PFSK-1 (cell line): ENCODE measurements at regions not wholly inside any gene's neighbourhood (a gene's known extent, or its start where the extent isn't known, plus 50 kb on each side); places are given as distances from the start of the nearest gene placed in this dataset.

Source experiments
- FOXP2 ChIP-seq: optimal IDR thresholded peaks from 2 replicates; pipeline ENCODE3; 2011; ENCODE audit warnings: borderline replicate concordance, control low read depth, inconsistent platforms; ENCODE audit not compliant: insufficient read depth; ENCODE audit errors: extremely low read length, extremely low read depth
- POLR2AphosphoS5 ChIP-seq: IDR thresholded peaks from 2 replicates; pipeline ENCODE4 v1.6.1; 2012; ENCODE audit warnings: low read depth, mild to moderate bottlenecking, control low read depth, low read length, moderate library complexity
- SIN3A ChIP-seq: IDR thresholded peaks from 2 replicates; pipeline ENCODE4 v1.6.1; 2012; ENCODE audit warnings: mild to moderate bottlenecking, low read length, moderate library complexity, borderline replicate concordance; ENCODE audit not compliant: insufficient read depth
- TAF1 ChIP-seq: IDR thresholded peaks from 2 replicates; pipeline ENCODE4 v1.6.1; 2012; ENCODE audit warnings: low read length, control low read depth, borderline replicate concordance; ENCODE audit not compliant: insufficient read depth
- TF ChIP-seq, protein P1 (sequence below), 2 experiments: IDR thresholded peaks; 2 replicates each; pipeline versions ENCODE4 v1.6.1 to v1.8.0; 2011 to 2012; ENCODE audit warnings: low read depth in 2 of 2, low read length in 2 of 2, control low read depth in 1 of 2, inconsistent platforms in 1 of 2, mild to moderate bottlenecking in 1 of 2, moderate library complexity in 1 of 2; ENCODE audit not compliant: insufficient read depth in 1 of 2

DNA sequence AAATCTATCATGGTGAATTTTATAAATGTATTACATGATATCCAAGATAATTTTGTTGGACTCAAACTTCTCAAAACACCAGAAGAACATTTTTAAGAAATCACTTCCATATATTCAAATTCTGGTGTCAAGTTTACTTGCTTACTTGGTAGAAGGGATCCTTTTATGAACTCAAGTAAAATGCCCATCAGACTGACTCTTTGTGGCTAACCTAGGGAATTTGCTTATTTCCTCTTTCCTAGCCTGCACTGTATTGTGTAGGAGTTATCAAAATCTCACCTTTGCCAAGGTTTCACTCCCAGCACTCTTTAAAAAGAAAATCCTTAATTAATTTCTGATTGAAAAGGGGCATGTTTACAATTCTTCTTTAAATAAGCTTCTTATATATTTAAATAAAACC lies 196.5 kb downstream of the DUSP6 start:
- TF ChIP-seq TAF1: no peak
- no peak for TF ChIP-seq POLR2AphosphoS5
- TF ChIP-seq, protein P1, sequence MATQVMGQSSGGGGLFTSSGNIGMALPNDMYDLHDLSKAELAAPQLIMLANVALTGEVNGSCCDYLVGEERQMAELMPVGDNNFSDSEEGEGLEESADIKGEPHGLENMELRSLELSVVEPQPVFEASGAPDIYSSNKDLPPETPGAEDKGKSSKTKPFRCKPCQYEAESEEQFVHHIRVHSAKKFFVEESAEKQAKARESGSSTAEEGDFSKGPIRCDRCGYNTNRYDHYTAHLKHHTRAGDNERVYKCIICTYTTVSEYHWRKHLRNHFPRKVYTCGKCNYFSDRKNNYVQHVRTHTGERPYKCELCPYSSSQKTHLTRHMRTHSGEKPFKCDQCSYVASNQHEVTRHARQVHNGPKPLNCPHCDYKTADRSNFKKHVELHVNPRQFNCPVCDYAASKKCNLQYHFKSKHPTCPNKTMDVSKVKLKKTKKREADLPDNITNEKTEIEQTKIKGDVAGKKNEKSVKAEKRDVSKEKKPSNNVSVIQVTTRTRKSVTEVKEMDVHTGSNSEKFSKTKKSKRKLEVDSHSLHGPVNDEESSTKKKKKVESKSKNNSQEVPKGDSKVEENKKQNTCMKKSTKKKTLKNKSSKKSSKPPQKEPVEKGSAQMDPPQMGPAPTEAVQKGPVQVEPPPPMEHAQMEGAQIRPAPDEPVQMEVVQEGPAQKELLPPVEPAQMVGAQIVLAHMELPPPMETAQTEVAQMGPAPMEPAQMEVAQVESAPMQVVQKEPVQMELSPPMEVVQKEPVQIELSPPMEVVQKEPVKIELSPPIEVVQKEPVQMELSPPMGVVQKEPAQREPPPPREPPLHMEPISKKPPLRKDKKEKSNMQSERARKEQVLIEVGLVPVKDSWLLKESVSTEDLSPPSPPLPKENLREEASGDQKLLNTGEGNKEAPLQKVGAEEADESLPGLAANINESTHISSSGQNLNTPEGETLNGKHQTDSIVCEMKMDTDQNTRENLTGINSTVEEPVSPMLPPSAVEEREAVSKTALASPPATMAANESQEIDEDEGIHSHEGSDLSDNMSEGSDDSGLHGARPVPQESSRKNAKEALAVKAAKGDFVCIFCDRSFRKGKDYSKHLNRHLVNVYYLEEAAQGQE (IDR thresholded peaks at IDR 0.05; ENCODE audit: insufficient read depth in 1 of 2, low read depth in 2 of 2, low read length in 2 of 2): no peak
- TF ChIP-seq SIN3A: no peak
- TF ChIP-seq FOXP2: no peak

DNA sequence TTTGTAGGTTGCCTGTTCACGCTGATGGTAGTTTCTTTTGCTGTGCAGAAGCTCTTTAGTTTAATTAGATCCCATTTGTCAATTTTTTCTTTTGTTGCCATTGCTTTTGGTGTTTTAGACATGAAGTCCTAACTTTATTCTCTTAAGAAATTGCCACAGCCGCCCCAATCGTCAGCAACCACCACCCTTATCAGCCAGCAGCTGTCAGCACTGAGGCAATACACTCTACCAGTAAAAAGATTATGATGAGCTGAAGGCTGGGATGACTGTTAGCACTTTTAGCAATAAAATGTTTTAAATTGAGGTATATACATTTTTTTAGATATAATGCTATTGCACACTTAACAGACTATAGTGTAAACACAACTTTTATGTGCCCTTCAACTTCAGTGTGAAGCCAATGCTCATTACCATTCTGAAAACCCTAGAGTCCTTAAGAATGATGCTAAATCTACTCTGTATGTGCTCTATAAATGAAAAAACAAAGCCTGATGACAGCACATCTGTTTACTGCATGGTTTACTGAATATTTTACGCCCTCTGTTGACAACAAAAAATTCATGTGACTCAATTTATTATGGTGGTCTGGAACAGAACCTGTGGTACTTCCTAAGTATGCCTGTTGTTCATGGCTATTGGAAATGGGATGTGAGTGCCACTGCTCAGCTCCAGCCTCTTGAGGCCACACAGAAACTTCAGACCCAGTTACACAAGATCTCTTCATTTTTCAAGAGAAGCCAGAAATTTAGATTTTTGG lies 197.4 kb downstream of the DUSP6 start:
- TF ChIP-seq POLR2AphosphoS5 (no peak), SIN3A (no peak), TAF1 (no peak), FOXP2 (no peak)
- TF ChIP-seq, protein P1 (IDR thresholded peaks at IDR 0.05; ENCODE audit: insufficient read depth in 1 of 2, low read depth in 2 of 2, low read length in 2 of 2): no peak

DNA sequence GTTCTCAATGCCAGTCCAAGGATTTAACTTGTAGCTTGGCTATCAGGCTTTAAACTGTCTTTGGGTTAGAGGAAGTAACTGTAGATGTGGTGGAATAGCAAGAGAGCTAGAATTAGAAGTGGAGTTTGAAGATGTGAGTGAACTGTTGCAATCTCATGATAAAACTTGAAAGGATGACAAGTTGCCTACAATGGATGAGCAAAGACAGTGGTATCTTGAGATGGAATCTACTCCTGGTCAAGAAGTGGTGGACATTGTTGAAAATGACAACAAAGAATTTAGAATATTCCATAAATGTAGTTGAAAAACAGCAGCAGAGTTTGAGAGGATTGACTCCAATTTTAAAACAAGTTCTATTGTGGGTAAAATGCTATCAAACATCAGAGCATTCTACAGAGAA lies 199.0 kb downstream of the DUSP6 start:
- TF ChIP-seq SIN3A (no peak), TAF1 (no peak), POLR2AphosphoS5 (no peak), FOXP2 (no peak)
- TF ChIP-seq, protein P1 (IDR thresholded peaks at IDR 0.05; ENCODE audit: insufficient read depth in 1 of 2, low read depth in 2 of 2, low read length in 2 of 2): no peak

DNA sequence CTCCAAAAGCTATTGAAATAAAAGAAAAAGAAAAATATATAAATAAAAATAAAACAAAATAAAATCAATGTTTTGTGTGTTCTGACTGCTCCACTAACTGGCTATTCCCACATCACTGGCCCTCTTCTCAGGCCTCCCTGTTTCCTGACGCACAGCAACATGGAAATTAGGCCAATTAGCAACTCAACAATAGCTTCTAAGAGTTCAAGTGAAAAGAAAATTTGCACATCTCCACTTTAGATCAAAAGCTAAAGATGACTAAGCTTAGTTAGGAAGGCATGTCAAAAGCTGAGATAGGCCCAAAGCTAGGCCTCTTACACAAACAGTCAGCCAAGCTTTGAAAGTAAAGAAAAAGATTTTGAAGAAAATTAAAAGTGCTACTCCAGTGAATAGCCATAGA lies 200.8 kb downstream of the DUSP6 start:
- TF ChIP-seq, protein P1 (IDR thresholded peaks at IDR 0.05; ENCODE audit: insufficient read depth in 1 of 2, low read depth in 2 of 2, low read length in 2 of 2): no peak
- TF ChIP-seq POLR2AphosphoS5: no peak
- TF ChIP-seq FOXP2: no peak
- no peak for TF ChIP-seq SIN3A
- TF ChIP-seq TAF1: no peak
